Activated CD4-positive, CD25-positive, alpha-beta regulatory T cell (primary cell): ENCODE measurements at regions not wholly inside any gene's neighbourhood (a gene's known extent, or its start where the extent isn't known, plus 50 kb on each side); places are given as distances from the start of the nearest gene placed in this dataset.
A peak's percentile ranks its signal among the peaks of the same experiment; 100 is the strongest.
"Not testable (repeated sequence)": the region's sequence is repeated elsewhere in the genome, so short reads cannot be mapped to it uniquely, and the experiment has no call there.

ENCODE experiments used
- DNase-seq, 4 experiments: peaks; one replicate each; lab custom pipeline; 2025; lab: John Stamatoyannopoulos, UW

- no peak for DNase-seq
These were observed 132.5 kb upstream of the CHD1 start for GRCh38 chr5:99061299-99061698.

GRCh38 chr5:99060306-99061261 lies 131.8 kb upstream of the CHD1 start:
- DNase-seq: peak; percentile 64 to 78 (median 72)

GRCh38 chr5:99059685-99060084 lies 130.9 kb upstream of the CHD1 start:
- DNase-seq: no peak

GRCh38 chr5:99058466-99058865 lies 129.7 kb upstream of the CHD1 start:
- DNase-seq: no peak

GRCh38 chr5:99054972-99055371 lies 126.2 kb upstream of the CHD1 start:
- DNase-seq: no peak

GRCh38 chr5:99045871-99046270 lies 117.1 kb upstream of the CHD1 start:
- no peak for DNase-seq

GRCh38 chr5:99043257-99043656 lies 114.5 kb upstream of the CHD1 start:
- not testable (repeated sequence) for DNase-seq

- peak in 2 of 4 experiments; percentile 28 to 44 for DNase-seq
These were observed 108.9 kb upstream of the CHD1 start for GRCh38 chr5:99037668-99038067.

- DNase-seq: no peak
These were observed 107.1 kb upstream of the CHD1 start for GRCh38 chr5:99035942-99036341.

- no peak for DNase-seq
These were observed 105.5 kb upstream of the CHD1 start for GRCh38 chr5:99034336-99034735.

GRCh38 chr5:99033014-99033900 lies 104.5 kb upstream of the CHD1 start:
- no peak for DNase-seq

- DNase-seq: no peak
These were observed 103.6 kb upstream of the CHD1 start for GRCh38 chr5:99032234-99033013.

GRCh38 chr5:99030906-99031440 lies 102.2 kb upstream of the CHD1 start:
- no peak for DNase-seq

GRCh38 chr5:99029172-99029571 lies 100.4 kb upstream of the CHD1 start:
- DNase-seq: no peak

GRCh38 chr5:99028170-99028569 lies 99.4 kb upstream of the CHD1 start:
- DNase-seq: not testable (repeated sequence)

GRCh38 chr5:99025298-99026045 lies 96.7 kb upstream of the CHD1 start:
- no peak for DNase-seq

GRCh38 chr5:99023330-99023729 lies 94.5 kb upstream of the CHD1 start:
- DNase-seq: no peak

- no peak for DNase-seq
These were observed 93.4 kb upstream of the CHD1 start for GRCh38 chr5:99022250-99022649.

GRCh38 chr5:99020698-99021048 lies 91.9 kb upstream of the CHD1 start:
- DNase-seq: no peak

GRCh38 chr5:99019812-99020697 lies 91.2 kb upstream of the CHD1 start:
- no peak for DNase-seq
